Type B pancreatic cell (in vitro differentiated cells): ENCODE measurements at regions not wholly inside any gene's neighbourhood (a gene's known extent, or its start where the extent isn't known, plus 50 kb on each side); places are given as distances from the start of the nearest gene placed in this dataset.

Source experiments
- DNase-seq: peaks from one replicate; pipeline ENCODE4 v3.0.0; 2021; ENCODE audit warnings: mixed read lengths; ENCODE audit not compliant: unreplicated experiment; ENCODE audit errors: extremely low spot score
- H3K27ac Mint-ChIP-seq: 2 replicates; pipeline ENCODE4 v1.8.0; 2021; ENCODE audit warnings: mild to moderate bottlenecking, mixed read lengths
- H3K27me3 Mint-ChIP-seq: 2 replicates; pipeline ENCODE4 v1.8.0; 2021; ENCODE audit warnings: mixed read lengths
- H3K36me3 Mint-ChIP-seq: 2 replicates; pipeline ENCODE4 v1.8.0; 2021; ENCODE audit warnings: mixed read lengths
- H3K4me1 Mint-ChIP-seq: one replicate; pipeline ENCODE4 v1.8.0; 2021; ENCODE audit warnings: mixed read lengths; ENCODE audit not compliant: unreplicated experiment
- H3K4me3 Mint-ChIP-seq: 2 replicates; pipeline ENCODE4 v1.8.0; 2021; ENCODE audit warnings: mild to moderate bottlenecking, mixed read lengths
- H3K9me3 Mint-ChIP-seq: 2 replicates; pipeline ENCODE4 v1.8.0; 2021; ENCODE audit warnings: mixed read lengths
- TF ChIP-seq, protein P1 (sequence below): fragments of 200-600 bp; sonication (generic); conservative IDR thresholded peaks from 2 replicates; pipeline ENCODE4 v1.5.0; 2021; ENCODE audit warnings: antibody characterized with exemption, mild to moderate bottlenecking

GRCh38 chr9:16924311-16924915, 53.9 kb upstream of the BNC2 start:
- Mint-ChIP-seq H3K27ac (no peak overlapping the region), H3K4me3 (no peak overlapping the region), H3K4me1 (no peaks in the 10 kb centered on the region), H3K27me3 (no peaks in the 10 kb centered on the region), H3K9me3 (peaks cover 3% of the 10 kb centered on the region), H3K36me3 (no peaks in the 10 kb centered on the region)
- TF ChIP-seq, protein P1, sequence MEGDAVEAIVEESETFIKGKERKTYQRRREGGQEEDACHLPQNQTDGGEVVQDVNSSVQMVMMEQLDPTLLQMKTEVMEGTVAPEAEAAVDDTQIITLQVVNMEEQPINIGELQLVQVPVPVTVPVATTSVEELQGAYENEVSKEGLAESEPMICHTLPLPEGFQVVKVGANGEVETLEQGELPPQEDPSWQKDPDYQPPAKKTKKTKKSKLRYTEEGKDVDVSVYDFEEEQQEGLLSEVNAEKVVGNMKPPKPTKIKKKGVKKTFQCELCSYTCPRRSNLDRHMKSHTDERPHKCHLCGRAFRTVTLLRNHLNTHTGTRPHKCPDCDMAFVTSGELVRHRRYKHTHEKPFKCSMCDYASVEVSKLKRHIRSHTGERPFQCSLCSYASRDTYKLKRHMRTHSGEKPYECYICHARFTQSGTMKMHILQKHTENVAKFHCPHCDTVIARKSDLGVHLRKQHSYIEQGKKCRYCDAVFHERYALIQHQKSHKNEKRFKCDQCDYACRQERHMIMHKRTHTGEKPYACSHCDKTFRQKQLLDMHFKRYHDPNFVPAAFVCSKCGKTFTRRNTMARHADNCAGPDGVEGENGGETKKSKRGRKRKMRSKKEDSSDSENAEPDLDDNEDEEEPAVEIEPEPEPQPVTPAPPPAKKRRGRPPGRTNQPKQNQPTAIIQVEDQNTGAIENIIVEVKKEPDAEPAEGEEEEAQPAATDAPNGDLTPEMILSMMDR = no peak
- no peak for DNase-seq

- H3K4me1 Mint-ChIP-seq = no peaks in the 10 kb centered on the region
- no peak overlapping the region for H3K27ac Mint-ChIP-seq
- TF ChIP-seq, protein P1 = no peak
- H3K4me3 Mint-ChIP-seq = no peak overlapping the region
- no peak for DNase-seq
- no peaks in the 10 kb centered on the region for H3K27me3 Mint-ChIP-seq
- peaks cover 3% of the 10 kb centered on the region for H3K9me3 Mint-ChIP-seq
- no peaks in the 10 kb centered on the region for H3K36me3 Mint-ChIP-seq
Observed at GRCh38 chr9:16921855-16922254, 51.4 kb upstream of the BNC2 start.
